ENCODE measurements at regions not wholly inside any gene's neighbourhood (a gene's known extent, or its start where the extent isn't known, plus 50 kb on each side); places are given as distances from the start of the nearest gene placed in this dataset.

DNA sequence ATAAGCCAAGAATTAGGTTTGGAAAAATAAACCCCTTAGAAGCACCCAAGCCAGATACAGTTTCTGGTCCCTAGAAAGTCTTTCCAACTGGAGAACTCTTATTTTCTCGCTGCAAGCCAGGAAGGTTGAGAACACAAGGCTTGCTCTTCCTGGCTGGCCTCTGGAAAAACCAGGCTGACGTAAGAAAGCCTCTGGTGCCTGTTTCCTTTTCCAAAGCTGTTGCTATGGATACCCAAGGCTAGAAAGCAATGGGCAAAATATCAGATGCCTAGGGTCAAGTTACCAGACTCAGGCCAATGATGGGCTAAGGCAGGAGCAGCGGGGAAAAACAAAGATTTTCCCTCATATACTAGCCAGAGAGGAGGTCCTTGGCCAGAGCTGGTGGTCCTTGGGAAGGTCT is 281.6 kb downstream of the KLHL13 start:
- TF ChIP-seq EZH2phosphoT487 (IDR thresholded peaks at IDR 0.05), result no peak
- TF ChIP-seq, protein P1, sequence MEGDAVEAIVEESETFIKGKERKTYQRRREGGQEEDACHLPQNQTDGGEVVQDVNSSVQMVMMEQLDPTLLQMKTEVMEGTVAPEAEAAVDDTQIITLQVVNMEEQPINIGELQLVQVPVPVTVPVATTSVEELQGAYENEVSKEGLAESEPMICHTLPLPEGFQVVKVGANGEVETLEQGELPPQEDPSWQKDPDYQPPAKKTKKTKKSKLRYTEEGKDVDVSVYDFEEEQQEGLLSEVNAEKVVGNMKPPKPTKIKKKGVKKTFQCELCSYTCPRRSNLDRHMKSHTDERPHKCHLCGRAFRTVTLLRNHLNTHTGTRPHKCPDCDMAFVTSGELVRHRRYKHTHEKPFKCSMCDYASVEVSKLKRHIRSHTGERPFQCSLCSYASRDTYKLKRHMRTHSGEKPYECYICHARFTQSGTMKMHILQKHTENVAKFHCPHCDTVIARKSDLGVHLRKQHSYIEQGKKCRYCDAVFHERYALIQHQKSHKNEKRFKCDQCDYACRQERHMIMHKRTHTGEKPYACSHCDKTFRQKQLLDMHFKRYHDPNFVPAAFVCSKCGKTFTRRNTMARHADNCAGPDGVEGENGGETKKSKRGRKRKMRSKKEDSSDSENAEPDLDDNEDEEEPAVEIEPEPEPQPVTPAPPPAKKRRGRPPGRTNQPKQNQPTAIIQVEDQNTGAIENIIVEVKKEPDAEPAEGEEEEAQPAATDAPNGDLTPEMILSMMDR (IDR thresholded peaks at IDR 0.05), result no peak

All from neural progenitor cell (in vitro differentiated cells).